Mucosa of descending colon (tissue), 3 donors: ENCODE measurements at regions not wholly inside any gene's neighbourhood (a gene's known extent, or its start where the extent isn't known, plus 50 kb on each side); places are given as distances from the start of the nearest gene placed in this dataset.

ENCODE experiments used
- ATAC-seq: fragments of 200-7000 bp; cut with Tn5 transposase; one replicate; pipeline ENCODE4 v1.9.1; 2020; ENCODE audit warnings: mild to moderate bottlenecking, moderate library complexity
- DNase-seq, 3 donors: peaks; one replicate each; pipeline ENCODE4 v3.0.0-alpha.2; 2020
- H3K36me3 ChIP-seq: fragments of 200-600 bp; one replicate; pipeline ENCODE4 v1.8.0; 2021; ENCODE audit warnings: low read depth, mild to moderate bottlenecking
- H3K4me1 ChIP-seq: fragments of 200-600 bp; one replicate; pipeline ENCODE4 v1.8.0; 2021; ENCODE audit warnings: low read depth, mild to moderate bottlenecking
- H3K4me3 ChIP-seq: fragments of 200-600 bp; one replicate; pipeline ENCODE4 v1.8.0; 2021; ENCODE audit warnings: mild to moderate bottlenecking
- H3K9me3 ChIP-seq: fragments of 200-600 bp; one replicate; pipeline ENCODE4 v1.8.0; 2021; ENCODE audit warnings: mild to moderate bottlenecking
- intact Hi-C, 2 donors: fragments of 100-400 bp; cut with DNase I in 1 of 2; cut with micrococcal nuclease in 1 of 2; formaldehyde crosslinking; loops; one replicate each; pipeline versions ENCODE4 v1.11.0 to v1.11.1; 2022; cut with DNase I, micrococcal nuclease
- TF ChIP-seq, protein P1 (sequence below): fragments of 200-600 bp; IDR thresholded peaks from one replicate; pipeline ENCODE4 v1.8.0; 2022; ENCODE audit warnings: antibody characterized with exemption, mild to moderate bottlenecking
- donor health status: DM: no; HTN: no; CAD: no; lungs with moderate emphysema.
- donor health status: DM: no; HTN: no; CAD: no.
- donor health status: DM: no; HTN: yes; CAD: no.

DNA sequence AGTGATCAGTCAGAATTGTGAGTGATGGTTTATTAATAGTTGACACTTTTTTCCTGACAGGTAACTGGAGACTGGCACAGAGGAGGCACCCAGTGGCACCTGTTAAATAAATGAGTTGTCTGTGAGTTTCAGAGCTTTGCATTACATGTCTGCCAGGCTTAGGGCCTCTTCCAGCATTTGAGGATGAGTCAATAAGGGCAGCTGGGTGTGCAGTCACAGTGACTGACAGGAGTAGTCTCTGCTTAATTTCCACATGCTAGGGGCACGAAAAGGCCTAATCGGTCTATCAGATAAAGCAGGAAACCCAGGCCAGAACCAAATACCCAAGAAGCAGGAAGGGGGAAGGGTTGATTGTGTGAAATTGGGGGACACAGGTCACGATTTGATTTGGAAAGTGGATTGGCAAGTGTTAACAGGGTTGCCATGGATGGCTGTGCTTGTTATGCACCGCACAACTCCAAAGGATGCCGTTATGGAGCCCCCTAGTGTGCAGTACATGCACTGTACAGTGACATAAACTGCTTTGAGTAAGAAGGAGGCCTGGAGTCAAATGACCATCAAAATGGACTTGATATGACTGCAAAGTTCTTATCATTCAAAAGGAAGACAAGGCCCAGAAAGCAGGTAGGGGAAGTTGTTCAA lies 111.9 kb upstream of the GGTLC1 start:
- H3K9me3 ChIP-seq, result no peaks in the 10 kb centered on the region
- peak; percentile 83 for ATAC-seq
- H3K36me3 ChIP-seq, result no peaks in the 10 kb centered on the region
- intact Hi-C loops, result no loop called here
- peak in 1 of 3 donors; percentile 55 for DNase-seq
- TF ChIP-seq, protein P1, sequence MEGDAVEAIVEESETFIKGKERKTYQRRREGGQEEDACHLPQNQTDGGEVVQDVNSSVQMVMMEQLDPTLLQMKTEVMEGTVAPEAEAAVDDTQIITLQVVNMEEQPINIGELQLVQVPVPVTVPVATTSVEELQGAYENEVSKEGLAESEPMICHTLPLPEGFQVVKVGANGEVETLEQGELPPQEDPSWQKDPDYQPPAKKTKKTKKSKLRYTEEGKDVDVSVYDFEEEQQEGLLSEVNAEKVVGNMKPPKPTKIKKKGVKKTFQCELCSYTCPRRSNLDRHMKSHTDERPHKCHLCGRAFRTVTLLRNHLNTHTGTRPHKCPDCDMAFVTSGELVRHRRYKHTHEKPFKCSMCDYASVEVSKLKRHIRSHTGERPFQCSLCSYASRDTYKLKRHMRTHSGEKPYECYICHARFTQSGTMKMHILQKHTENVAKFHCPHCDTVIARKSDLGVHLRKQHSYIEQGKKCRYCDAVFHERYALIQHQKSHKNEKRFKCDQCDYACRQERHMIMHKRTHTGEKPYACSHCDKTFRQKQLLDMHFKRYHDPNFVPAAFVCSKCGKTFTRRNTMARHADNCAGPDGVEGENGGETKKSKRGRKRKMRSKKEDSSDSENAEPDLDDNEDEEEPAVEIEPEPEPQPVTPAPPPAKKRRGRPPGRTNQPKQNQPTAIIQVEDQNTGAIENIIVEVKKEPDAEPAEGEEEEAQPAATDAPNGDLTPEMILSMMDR, result peak; percentile 38
- H3K4me1 ChIP-seq, result no peaks in the 10 kb centered on the region
- H3K4me3 ChIP-seq, result no peak overlapping the region

DNA sequence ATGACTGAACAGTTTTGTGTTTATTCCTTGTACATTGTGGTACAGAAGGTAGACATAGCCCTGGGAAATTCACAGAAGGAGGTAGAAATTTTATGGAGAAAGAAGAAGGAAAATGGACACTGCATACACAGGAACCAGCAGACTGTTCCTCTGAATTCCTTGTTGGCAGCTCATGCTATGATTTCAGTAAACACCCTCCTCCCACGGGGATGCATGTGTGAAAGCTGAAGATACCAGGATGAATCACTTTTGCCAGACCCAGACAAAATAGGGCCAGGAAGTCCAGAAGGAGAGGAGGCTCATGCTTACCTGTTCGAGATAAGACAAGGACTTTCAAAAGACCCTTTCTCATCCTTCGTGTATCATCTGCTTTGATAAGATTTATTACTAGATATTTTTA lies 110.3 kb upstream of the GGTLC1 start:
- Histone ChIP-seq H3K4me3 (no peak overlapping the region), H3K9me3 (no peaks in the 10 kb centered on the region), H3K4me1 (no peaks in the 10 kb centered on the region), H3K36me3 (no peaks in the 10 kb centered on the region)
- no peak for ATAC-seq
- no peak for DNase-seq
- intact Hi-C loops, result no loop called here
- TF ChIP-seq, protein P1, result no peak

GRCh38 chr20:24097506-24098245 lies 109.1 kb upstream of the GGTLC1 start:
- Histone ChIP-seq H3K9me3 (no peaks in the 10 kb centered on the region), H3K36me3 (no peaks in the 10 kb centered on the region), H3K4me1 (no peaks in the 10 kb centered on the region), H3K4me3 (no peak overlapping the region)
- intact Hi-C loops, result no loop called here
- DNase-seq (no peak), ATAC-seq (no peak)
- TF ChIP-seq, protein P1, result no peak

GRCh38 chr20:24096864-24097450 lies 108.4 kb upstream of the GGTLC1 start:
- no peaks in the 10 kb centered on the region for H3K9me3 ChIP-seq
- intact Hi-C loops, result no loop called here
- TF ChIP-seq, protein P1, result no peak
- no peak for ATAC-seq
- H3K4me1 ChIP-seq, result no peaks in the 10 kb centered on the region
- no peaks in the 10 kb centered on the region for H3K36me3 ChIP-seq
- no peak for DNase-seq
- H3K4me3 ChIP-seq, result no peak overlapping the region

GRCh38 chr20:24096264-24096663 lies 107.7 kb upstream of the GGTLC1 start:
- intact Hi-C loops, result no loop called here

More at GRCh38 chr20:24096264-24096663, 107.7 kb upstream of the GGTLC1 start:
- no peak overlapping the region for H3K4me3 ChIP-seq
- no peaks in the 10 kb centered on the region for H3K36me3 ChIP-seq
- H3K4me1 ChIP-seq, result no peaks in the 10 kb centered on the region
- DNase-seq (no peak), ATAC-seq (no peak)
- no peaks in the 10 kb centered on the region for H3K9me3 ChIP-seq
- TF ChIP-seq, protein P1, result no peak
